ENCODE measurements at regions not wholly inside any gene's neighbourhood (a gene's known extent, or its start where the extent isn't known, plus 50 kb on each side); places are given as distances from the start of the nearest gene placed in this dataset.
"Not testable (repeated sequence)": the region's sequence is repeated elsewhere in the genome, so short reads cannot be mapped to it uniquely, and the experiment has no call there.

DNA sequence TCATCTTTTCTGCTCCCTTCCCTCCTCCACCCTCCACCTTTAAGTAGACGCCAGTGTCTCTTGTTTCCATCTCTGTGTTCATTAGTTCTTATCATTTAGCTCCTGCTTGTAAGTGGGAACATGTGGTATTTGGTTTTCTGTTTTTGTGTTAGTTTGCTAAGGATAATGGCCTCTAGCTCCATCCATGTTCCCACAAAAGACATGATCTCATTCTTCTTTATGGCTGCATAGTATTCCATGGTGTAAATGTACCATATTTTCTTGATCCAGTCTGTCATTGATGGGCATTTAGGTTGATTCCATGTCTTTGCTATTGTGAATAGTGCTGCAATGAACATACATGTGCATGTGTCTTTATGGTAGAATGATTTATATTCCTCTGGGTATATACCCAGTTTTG, 236.5 kb downstream of the SOCS6 start:
- TF ChIP-seq, protein P1, sequence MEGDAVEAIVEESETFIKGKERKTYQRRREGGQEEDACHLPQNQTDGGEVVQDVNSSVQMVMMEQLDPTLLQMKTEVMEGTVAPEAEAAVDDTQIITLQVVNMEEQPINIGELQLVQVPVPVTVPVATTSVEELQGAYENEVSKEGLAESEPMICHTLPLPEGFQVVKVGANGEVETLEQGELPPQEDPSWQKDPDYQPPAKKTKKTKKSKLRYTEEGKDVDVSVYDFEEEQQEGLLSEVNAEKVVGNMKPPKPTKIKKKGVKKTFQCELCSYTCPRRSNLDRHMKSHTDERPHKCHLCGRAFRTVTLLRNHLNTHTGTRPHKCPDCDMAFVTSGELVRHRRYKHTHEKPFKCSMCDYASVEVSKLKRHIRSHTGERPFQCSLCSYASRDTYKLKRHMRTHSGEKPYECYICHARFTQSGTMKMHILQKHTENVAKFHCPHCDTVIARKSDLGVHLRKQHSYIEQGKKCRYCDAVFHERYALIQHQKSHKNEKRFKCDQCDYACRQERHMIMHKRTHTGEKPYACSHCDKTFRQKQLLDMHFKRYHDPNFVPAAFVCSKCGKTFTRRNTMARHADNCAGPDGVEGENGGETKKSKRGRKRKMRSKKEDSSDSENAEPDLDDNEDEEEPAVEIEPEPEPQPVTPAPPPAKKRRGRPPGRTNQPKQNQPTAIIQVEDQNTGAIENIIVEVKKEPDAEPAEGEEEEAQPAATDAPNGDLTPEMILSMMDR (IDR thresholded peaks at IDR 0.05; ENCODE audit: low read length): not testable (repeated sequence)
- not testable (repeated sequence) for TF ChIP-seq EZH2 (optimal IDR thresholded peaks at IDR 0.05; ENCODE audit: low read depth, low read length)
